ENCODE measurements at regions not wholly inside any gene's neighbourhood (a gene's known extent, or its start where the extent isn't known, plus 50 kb on each side); places are given as distances from the start of the nearest gene placed in this dataset.

GRCh38 chr7:70944516-70944915 lies 187.4 kb upstream of the GALNT17 start:
- TF ChIP-seq CTCF (IDR thresholded peaks at IDR 0.05; ENCODE audit: low read depth, low read length), result no peak
- no peak for DNase-seq (ENCODE audit: low read depth in 2 of 2)
- no peak overlapping the region for H3K4me3 ChIP-seq (replicated peaks in 1 of 2; ENCODE audit: low read depth in 2 of 2, low read length in 2 of 2)

GRCh38 chr7:70947181-70947580 lies 184.8 kb upstream of the GALNT17 start:
- TF ChIP-seq CTCF (IDR thresholded peaks at IDR 0.05; ENCODE audit: low read depth, low read length), result no peak
- H3K4me3 ChIP-seq (replicated peaks in 1 of 2; ENCODE audit: low read depth in 2 of 2, low read length in 2 of 2), result no peak overlapping the region
- DNase-seq (ENCODE audit: low read depth in 2 of 2), result no peak

GRCh38 chr7:70949862-70950261 lies 182.1 kb upstream of the GALNT17 start:
- H3K4me3 ChIP-seq (replicated peaks in 1 of 2; ENCODE audit: low read depth in 2 of 2, low read length in 2 of 2), result no peak overlapping the region
- no peak for DNase-seq (ENCODE audit: low read depth in 2 of 2)
- no peak for TF ChIP-seq CTCF (IDR thresholded peaks at IDR 0.05; ENCODE audit: low read depth, low read length)

GRCh38 chr7:70951271-70951962 lies 180.5 kb upstream of the GALNT17 start:
- DNase-seq (ENCODE audit: low read depth in 2 of 2), result no peak
- no peak overlapping the region for H3K4me3 ChIP-seq (replicated peaks in 1 of 2; ENCODE audit: low read depth in 2 of 2, low read length in 2 of 2)
- no peak for TF ChIP-seq CTCF (IDR thresholded peaks at IDR 0.05; ENCODE audit: low read depth, low read length)

GRCh38 chr7:70952311-70952710 lies 179.6 kb upstream of the GALNT17 start:
- TF ChIP-seq CTCF (IDR thresholded peaks at IDR 0.05; ENCODE audit: low read depth, low read length), result no peak
- H3K4me3 ChIP-seq (replicated peaks in 1 of 2; ENCODE audit: low read depth in 2 of 2, low read length in 2 of 2), result no peak overlapping the region
- no peak for DNase-seq (ENCODE audit: low read depth in 2 of 2)

- H3K4me3 ChIP-seq (replicated peaks in 1 of 2; ENCODE audit: low read depth in 2 of 2, low read length in 2 of 2), result no peak overlapping the region
- DNase-seq (ENCODE audit: low read depth in 2 of 2), result no peak
- TF ChIP-seq CTCF (IDR thresholded peaks at IDR 0.05; ENCODE audit: low read depth, low read length), result no peak
These were observed 178.6 kb upstream of the GALNT17 start for GRCh38 chr7:70953331-70953741.

- H3K4me3 ChIP-seq (replicated peaks in 1 of 2; ENCODE audit: low read depth in 2 of 2, low read length in 2 of 2), result no peak overlapping the region
- no peak for DNase-seq (ENCODE audit: low read depth in 2 of 2)
- TF ChIP-seq CTCF (IDR thresholded peaks at IDR 0.05; ENCODE audit: low read depth, low read length), result no peak
These were observed 178.1 kb upstream of the GALNT17 start for GRCh38 chr7:70953796-70954195.

Measured in cardiac fibroblast (primary cell).